HG02943 (cell line): ENCODE measurements at regions not wholly inside any gene's neighbourhood (a gene's known extent, or its start where the extent isn't known, plus 50 kb on each side); places are given as distances from the start of the nearest gene placed in this dataset.

Experiments
- ATAC-seq: cut with Tn5 transposase; IDR thresholded peaks from one replicate; pipeline ENCODE4 v1.9.1; 2021; ENCODE audit warnings: mild to moderate bottlenecking, low read depth, moderate library complexity; ENCODE audit not compliant: unreplicated experiment

DNA sequence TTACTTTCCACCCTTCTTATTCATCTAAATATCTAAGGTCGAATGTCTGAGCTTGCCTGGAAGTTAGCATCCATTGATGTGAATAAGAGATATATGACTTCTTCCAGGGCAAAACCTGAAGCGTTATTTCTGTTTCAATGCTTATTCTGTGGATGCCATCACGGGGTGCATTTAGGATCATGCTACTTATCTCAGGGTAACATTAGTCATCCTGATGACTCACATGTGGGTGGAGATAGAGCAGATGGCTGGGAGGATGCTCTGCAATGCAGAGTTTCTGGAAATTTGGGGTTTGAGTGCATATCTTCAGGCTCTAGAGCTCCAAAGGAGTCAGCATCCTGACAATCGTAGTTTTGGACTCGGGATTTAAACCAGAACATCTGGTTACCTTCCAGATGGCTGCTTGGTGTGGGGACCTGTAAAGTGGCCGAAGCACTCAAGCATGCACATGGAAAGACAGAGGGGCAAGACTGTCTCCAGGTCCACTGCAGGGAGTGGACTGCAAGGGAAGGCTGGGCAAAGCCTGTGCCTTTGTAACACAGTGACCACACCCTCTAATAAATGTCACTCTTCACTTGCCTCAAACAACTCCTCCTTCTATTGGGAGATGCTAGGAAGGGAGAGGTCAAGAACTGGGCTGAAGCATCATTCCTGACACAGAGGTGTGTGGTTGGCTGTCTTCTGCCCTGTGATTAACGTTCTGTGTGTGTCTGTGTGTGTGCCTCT lies 175.2 kb upstream of the SALL1 start:
- ATAC-seq = no peak

DNA sequence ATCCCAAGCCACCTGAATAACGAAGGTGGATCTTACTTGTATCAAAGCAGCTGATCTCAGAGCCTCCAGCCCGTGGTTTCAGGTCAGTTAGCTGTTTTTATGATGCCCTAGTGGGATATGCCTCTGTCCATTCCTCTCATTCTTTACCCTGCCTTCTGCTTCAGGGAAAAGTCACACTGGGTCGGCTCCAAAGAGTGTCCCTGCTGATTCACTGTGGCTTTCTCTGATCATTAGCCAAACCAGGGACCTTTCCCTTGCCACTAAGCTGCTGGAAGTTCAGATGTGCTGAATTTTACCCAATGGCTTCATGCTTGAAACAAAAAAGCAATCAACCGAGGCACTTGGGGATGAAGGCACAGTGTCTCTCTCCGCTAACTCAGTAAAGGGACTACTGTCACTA lies 170.2 kb upstream of the SALL1 start:
- ATAC-seq = no peak

DNA sequence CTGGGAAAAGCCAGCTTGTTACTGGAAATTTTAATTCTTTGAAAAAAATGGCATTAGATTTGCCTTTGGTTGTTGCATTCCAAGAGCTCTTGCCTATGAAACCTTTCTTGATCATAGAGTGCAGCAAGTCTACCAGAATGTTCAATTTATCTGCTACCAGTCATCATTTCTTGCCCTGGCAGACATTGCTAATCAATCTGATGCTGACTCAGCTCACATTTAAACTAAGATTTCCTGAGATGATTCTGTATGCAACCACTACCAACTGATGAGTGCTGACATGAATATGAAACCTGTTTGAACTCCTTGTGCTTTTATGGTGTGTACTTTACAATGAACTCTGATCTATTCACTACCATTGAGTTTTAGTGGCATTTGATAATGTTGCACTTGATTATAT lies 166.5 kb upstream of the SALL1 start:
- ATAC-seq = no peak

DNA sequence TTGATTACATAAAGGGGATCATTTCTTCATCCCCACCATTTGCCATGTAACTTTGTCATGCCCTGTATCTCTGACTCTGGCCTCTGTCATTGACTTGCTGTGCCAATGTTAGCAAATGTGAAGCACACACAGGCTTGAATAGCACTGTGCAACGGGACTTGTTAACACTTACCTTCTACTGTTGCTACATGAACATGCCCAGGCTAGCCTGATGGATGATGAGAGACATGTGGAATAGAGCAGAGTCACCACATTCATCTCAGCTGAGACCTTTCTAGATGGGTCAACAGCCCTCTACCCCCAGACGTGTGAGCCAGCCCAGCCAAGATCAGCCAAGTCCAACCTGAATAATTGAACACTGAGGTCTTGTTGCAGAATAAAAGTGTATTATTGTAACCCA lies 162.1 kb upstream of the SALL1 start:
- ATAC-seq = no peak

GRCh38 chr16:51312363-51313150 lies 161.5 kb upstream of the SALL1 start:
- ATAC-seq = no peak

- no peak for ATAC-seq
Observed at GRCh38 chr16:51310159-51310558, 159.1 kb upstream of the SALL1 start.

- ATAC-seq = no peak
Observed at GRCh38 chr16:51306886-51307595, 156.0 kb upstream of the SALL1 start.

DNA sequence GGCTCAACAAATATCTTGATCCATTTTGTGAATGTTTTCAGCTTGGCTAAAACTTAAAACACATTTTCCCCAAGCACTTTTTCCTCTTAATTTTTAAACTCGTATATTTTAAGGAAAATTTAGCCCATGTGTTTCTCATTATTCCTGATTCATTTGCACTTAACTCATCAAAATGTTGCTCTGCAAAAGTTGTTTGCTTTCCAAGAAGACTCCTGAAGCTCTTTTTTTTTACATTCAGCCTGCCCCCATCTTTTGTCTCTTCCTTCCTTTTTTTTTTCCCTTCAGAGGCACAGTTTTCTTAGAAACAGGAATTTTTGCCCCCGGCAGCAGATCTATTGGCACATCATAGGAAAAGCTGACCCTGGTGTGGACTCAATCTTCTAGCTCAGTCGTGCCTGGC lies 155.0 kb upstream of the SALL1 start:
- no peak for ATAC-seq

DNA sequence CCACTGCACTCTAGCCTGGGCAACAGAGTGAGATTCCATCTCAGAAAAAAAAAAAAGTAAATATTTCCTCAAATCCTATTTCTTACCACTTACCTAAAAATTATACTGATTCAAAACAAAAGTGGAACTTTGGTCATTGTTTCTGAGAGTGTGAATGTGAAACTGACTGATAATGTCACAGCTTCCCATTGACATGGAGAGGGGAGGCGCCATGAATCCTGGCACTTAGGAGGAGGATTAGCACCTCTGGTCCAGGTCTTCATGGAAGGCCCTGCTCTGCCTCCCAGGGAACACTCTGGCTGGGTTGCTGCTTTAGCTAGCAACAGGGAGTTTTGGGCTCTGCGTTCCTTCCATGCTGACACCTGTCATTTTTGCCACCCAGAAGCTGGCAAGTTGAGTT lies 154.3 kb upstream of the SALL1 start:
- no peak for ATAC-seq

- ATAC-seq = no peak
Observed at GRCh38 chr16:51302042-51302441, 151.0 kb upstream of the SALL1 start.

DNA sequence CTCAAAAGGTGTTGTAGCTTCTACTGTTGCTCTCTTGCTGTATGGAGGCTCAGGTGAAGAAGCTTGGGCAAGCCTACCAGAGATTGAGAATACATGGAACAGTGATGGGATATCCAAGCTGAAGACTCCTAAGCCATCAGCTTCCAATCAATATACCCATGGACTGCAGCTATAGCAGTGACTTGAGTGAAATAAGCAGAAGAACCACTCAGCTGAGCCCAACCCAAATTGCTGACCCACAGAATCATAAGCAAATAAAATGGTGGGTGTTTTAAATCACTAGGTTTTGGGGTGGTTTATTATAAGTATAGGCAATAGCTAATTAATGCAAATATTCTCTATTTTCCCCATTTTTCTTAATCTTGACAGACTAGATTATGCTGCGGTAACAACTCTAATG lies 147.7 kb upstream of the SALL1 start:
- no peak for ATAC-seq

DNA sequence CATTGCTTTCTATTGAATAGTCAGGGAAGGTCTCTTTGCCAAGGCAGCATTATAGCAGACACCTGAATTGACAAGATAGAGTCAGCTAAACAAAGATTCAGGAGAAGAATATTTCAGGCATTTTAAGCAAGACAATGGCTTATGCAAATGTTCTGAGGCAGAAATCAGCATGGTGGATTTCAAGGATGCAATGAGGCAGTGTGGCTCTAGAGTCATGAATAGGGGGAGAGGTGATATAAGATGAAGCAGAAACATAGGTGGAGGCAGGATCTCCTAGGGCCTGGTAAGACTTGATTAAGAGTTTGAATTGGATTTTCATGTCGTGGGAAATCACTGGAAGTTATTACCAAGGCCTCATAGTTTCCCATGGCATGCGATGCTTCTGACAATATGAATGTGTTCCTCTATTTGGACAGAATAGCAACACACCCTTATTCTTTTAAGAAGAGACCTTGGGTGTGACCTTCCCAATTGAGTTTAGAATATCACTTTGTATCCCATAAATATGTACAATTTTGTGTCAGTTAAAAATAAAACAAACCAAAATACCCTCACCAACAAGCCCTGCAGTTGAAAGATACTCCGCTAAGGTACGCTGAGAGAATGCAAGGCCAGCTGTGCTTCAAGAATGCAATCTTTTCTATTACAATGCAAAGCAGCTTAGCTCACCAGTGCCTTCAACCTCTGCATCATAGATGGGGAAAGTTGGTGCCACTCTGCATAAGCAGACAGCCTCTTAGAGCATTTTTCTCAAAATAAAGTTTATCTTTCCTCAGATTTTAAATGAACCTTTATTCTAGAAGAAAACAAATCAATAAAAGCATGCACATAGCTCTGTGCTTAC lies 139.6 kb upstream of the SALL1 start:
- ATAC-seq = no peak

DNA sequence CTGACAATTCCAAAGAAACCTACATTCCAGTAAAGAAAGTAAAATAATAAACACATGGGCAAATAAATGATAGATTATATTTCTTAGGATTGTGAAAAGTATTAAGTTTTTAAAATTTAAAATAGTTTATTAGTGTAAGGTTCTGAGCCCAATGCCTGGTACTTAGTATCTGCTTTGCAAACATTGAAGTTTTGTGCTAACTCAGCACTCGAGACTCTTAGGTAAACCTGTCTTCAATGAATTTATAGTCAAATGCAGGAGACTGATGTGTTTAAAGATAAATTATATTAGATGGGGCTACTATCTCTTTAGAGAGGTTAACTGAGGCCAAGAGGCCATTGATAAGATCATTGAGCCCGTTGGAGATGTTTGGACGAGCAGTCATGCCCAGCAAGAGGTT lies 138.3 kb upstream of the SALL1 start:
- no peak for ATAC-seq

DNA sequence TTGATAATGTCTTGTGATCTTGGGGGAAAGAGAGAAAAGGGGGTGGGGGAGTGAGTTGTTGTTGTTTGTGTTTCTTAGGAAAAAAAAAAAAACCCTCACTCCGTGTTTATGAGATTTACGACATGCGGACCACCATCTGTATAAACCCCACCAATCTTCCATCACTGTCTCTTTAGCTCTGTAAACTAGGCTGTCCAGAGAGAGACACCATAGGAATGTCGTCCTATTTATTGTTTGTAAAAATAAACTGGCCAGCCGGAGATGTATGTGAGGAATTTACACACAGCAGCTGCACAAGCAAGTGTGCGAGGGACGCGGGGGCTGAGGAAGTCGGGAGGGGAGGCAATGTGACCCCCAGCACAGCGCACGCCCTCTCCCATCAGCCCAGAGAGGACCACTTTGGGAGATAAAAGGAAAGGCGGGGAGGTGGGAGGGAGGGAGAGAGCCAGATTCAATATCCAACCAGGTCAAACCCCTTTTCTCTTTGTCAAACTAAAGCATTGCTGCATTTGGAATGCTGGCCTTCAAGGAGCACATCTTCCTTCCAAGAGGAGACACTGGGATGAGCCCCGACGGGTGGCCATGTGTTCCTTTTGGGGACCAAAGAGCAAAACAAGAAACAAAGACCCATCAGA lies 136.2 kb upstream of the SALL1 start:
- ATAC-seq = no peak

DNA sequence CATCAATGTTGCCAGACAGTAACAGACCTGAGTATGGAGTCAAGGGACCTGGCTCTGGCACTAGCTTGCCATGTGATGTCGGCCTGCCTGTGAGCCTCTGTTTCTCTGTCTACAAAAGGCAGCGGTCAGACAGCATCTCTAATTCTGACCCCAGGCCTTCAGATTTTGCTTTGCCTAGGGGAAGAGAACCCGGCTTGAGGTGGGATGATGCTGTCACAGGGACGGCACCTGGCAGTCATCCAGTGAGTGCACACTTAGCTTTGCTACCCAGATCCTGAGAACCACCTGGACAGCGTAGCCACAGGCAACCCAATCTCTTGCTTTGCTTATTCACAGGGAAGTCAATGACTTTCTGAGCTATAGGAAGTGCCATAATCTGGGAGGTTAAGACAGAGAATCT lies 135.2 kb upstream of the SALL1 start:
- ATAC-seq = no peak

GRCh38 chr16:51276336-51276735 lies 125.3 kb upstream of the SALL1 start:
- ATAC-seq = no peak

DNA sequence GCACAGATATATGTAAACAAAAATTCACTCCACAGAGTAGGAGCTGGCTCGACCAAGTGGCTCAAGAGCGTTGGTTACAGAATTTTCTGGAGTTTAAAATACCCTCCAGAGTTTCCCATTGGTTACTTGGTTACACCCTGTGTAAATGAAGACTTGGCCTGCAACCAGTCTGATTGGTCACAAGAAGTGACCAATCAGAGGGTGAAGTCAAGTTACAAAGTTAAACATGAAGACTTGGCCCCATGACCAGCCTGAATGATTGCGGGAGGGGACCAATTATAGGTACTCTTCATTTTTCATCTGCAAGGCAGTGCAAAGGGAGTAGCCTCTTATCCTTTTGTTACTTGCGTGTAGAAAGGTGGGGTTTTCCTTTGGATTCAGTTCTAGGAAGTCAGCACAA lies 121.3 kb upstream of the SALL1 start:
- no peak for ATAC-seq

GRCh38 chr16:51271156-51271701 lies 120.2 kb upstream of the SALL1 start:
- ATAC-seq = no peak

DNA sequence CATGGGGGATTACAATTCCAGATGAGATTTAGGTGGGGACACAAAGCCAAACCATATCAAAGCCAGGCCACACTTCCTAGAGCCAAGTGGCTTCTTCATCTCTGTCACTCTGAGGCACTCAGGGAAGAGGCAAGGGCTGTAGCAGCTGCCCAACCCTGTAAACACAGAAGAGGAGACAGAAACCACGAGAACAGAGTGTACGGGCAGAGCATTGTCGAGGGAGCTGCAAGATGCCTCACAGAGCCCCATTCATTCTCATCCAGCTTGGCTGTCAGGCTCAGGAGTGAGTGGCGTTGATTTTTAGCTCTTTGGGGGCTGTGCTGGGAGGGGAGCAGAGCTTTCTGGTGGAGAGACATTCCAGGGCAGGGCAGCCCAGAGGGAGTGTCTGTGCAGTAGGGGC lies 117.2 kb upstream of the SALL1 start:
- no peak for ATAC-seq

DNA sequence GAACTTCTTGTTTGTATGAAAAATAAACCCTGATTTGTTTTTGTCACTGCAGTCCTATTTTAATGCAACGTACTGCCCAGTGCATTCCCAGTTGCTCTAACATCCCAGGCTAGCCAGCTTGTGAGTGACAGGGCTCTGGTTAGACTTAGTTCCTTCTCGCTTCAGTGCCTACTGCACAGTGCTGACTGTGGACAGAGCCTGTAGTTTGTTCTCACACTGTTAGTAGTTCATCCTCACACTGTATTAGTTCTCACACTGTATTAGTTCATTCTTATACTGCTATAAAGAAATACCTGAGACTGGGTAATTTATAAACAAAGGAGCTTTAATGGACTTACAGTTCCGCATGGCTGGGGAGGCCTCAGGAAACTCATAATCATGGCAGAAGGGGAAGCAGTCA lies 116.6 kb upstream of the SALL1 start:
- ATAC-seq = no peak
